C4-2B (cell line): ENCODE measurements at regions not wholly inside any gene's neighbourhood (a gene's known extent, or its start where the extent isn't known, plus 50 kb on each side); places are given as distances from the start of the nearest gene placed in this dataset.

Source experiments
- ZFX ChIP-seq: fragments of 450-650 bp; IDR thresholded peaks from 2 replicates; pipeline ENCODE4 v1.6.1; 2017
- TF ChIP-seq, protein P1 (sequence below): fragments of 450-650 bp; conservative IDR thresholded peaks from 2 replicates; pipeline ENCODE4 v1.5.1; 2017; ENCODE audit warnings: mild to moderate bottlenecking

DNA sequence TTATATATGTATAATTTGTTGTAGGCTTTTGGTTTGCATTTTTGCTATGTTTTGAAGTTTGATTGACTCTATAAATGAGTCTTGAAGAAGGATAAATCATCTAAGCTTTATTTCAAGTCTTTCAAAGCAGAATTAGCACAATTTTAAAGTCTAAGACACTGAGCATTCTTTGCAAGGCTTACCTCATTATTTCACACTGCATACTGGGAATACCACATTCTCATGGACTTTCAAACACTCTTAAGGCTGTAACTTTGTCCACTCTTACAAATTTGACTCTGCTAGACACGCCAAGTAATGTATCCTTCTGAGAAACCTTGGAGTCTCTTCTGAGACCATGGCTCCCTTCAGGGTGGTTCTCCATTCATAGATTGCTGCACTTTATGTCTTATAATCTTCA is 281.3 kb upstream of the COL8A1 start:
- TF ChIP-seq, protein P1, sequence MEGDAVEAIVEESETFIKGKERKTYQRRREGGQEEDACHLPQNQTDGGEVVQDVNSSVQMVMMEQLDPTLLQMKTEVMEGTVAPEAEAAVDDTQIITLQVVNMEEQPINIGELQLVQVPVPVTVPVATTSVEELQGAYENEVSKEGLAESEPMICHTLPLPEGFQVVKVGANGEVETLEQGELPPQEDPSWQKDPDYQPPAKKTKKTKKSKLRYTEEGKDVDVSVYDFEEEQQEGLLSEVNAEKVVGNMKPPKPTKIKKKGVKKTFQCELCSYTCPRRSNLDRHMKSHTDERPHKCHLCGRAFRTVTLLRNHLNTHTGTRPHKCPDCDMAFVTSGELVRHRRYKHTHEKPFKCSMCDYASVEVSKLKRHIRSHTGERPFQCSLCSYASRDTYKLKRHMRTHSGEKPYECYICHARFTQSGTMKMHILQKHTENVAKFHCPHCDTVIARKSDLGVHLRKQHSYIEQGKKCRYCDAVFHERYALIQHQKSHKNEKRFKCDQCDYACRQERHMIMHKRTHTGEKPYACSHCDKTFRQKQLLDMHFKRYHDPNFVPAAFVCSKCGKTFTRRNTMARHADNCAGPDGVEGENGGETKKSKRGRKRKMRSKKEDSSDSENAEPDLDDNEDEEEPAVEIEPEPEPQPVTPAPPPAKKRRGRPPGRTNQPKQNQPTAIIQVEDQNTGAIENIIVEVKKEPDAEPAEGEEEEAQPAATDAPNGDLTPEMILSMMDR, result no peak
- TF ChIP-seq ZFX, result no peak
